HG02763 (cell line): ENCODE measurements at regions not wholly inside any gene's neighbourhood (a gene's known extent, or its start where the extent isn't known, plus 50 kb on each side); places are given as distances from the start of the nearest gene placed in this dataset.
"Not testable (repeated sequence)": the region's sequence is repeated elsewhere in the genome, so short reads cannot be mapped to it uniquely, and the experiment has no call there.

Experiments used
- ATAC-seq: cut with Tn5 transposase; IDR thresholded peaks from one replicate; pipeline ENCODE4 v1.9.1; 2021; ENCODE audit warnings: mild to moderate bottlenecking, moderate library complexity; ENCODE audit not compliant: unreplicated experiment

GRCh38 chr3:28028554-28028953, 212.9 kb upstream of the CMC1 start:
- no peak for ATAC-seq

GRCh38 chr3:28033059-28033784, 208.2 kb upstream of the CMC1 start:
- no peak for ATAC-seq

GRCh38 chr3:28036599-28037575, 204.5 kb upstream of the CMC1 start:
- peak; percentile 62 for ATAC-seq

GRCh38 chr3:28039234-28039633, 202.2 kb upstream of the CMC1 start:
- no peak for ATAC-seq

GRCh38 chr3:28039829-28040228, 201.6 kb upstream of the CMC1 start:
- no peak for ATAC-seq

- ATAC-seq, result no peak
These were observed 199.3 kb upstream of the CMC1 start for GRCh38 chr3:28042095-28042635.

GRCh38 chr3:28042707-28043106, 198.7 kb upstream of the CMC1 start:
- no peak for ATAC-seq

- ATAC-seq, result no peak
These were observed 191.3 kb upstream of the CMC1 start for GRCh38 chr3:28050120-28050519.

- ATAC-seq, result no peak
These were observed 190.5 kb upstream of the CMC1 start for GRCh38 chr3:28050885-28051284.

GRCh38 chr3:28053759-28054158, 187.7 kb upstream of the CMC1 start:
- ATAC-seq, result no peak

GRCh38 chr3:28056806-28057205, 184.6 kb upstream of the CMC1 start:
- no peak for ATAC-seq

- ATAC-seq, result no peak
These were observed 183.9 kb upstream of the CMC1 start for GRCh38 chr3:28057539-28057938.

GRCh38 chr3:28059199-28059598, 182.2 kb upstream of the CMC1 start:
- not testable (repeated sequence) for ATAC-seq

- no peak for ATAC-seq
These were observed 175.4 kb upstream of the CMC1 start for GRCh38 chr3:28066020-28066419.

GRCh38 chr3:28067014-28067413, 174.4 kb upstream of the CMC1 start:
- ATAC-seq, result no peak

GRCh38 chr3:28068342-28068741, 173.1 kb upstream of the CMC1 start:
- no peak for ATAC-seq

GRCh38 chr3:28069438-28069837, 172.0 kb upstream of the CMC1 start:
- no peak for ATAC-seq

GRCh38 chr3:28076246-28076645, 165.2 kb upstream of the CMC1 start:
- no peak for ATAC-seq

- no peak for ATAC-seq
These were observed 163.8 kb upstream of the CMC1 start for GRCh38 chr3:28077572-28077971.

- no peak for ATAC-seq
These were observed 162.9 kb upstream of the CMC1 start for GRCh38 chr3:28078536-28078935.

GRCh38 chr3:28080716-28081115, 160.7 kb upstream of the CMC1 start:
- no peak for ATAC-seq

- ATAC-seq, result peak; percentile 56
These were observed 159.9 kb upstream of the CMC1 start for GRCh38 chr3:28081533-28081947.
